GM12891 (cell line): ENCODE measurements at regions not wholly inside any gene's neighbourhood (a gene's known extent, or its start where the extent isn't known, plus 50 kb on each side); places are given as distances from the start of the nearest gene placed in this dataset.

Experiments
- POLR2A ChIP-seq: IDR thresholded peaks from 2 replicates; pipeline ENCODE4 v1.6.1; 2011; ENCODE audit warnings: low read depth, low read length, control low read depth
- POLR2AphosphoS5 ChIP-seq: IDR thresholded peaks from 2 replicates; pipeline ENCODE4 v1.6.1; 2011; ENCODE audit warnings: low read depth, low read length, control low read depth
- TAF1 ChIP-seq: IDR thresholded peaks from 2 replicates; pipeline ENCODE4 v1.6.1; 2011; ENCODE audit warnings: low read depth, low read length, control low read depth

GRCh38 chr7:12907774-12908173, 220.3 kb downstream of the ARL4A start:
- TF ChIP-seq POLR2A (no peak), TAF1 (no peak), POLR2AphosphoS5 (no peak)
